ENCODE measurements at regions not wholly inside any gene's neighbourhood (a gene's known extent, or its start where the extent isn't known, plus 50 kb on each side); places are given as distances from the start of the nearest gene placed in this dataset.
A peak's percentile ranks its signal among the peaks of the same experiment; 100 is the strongest.

DNA sequence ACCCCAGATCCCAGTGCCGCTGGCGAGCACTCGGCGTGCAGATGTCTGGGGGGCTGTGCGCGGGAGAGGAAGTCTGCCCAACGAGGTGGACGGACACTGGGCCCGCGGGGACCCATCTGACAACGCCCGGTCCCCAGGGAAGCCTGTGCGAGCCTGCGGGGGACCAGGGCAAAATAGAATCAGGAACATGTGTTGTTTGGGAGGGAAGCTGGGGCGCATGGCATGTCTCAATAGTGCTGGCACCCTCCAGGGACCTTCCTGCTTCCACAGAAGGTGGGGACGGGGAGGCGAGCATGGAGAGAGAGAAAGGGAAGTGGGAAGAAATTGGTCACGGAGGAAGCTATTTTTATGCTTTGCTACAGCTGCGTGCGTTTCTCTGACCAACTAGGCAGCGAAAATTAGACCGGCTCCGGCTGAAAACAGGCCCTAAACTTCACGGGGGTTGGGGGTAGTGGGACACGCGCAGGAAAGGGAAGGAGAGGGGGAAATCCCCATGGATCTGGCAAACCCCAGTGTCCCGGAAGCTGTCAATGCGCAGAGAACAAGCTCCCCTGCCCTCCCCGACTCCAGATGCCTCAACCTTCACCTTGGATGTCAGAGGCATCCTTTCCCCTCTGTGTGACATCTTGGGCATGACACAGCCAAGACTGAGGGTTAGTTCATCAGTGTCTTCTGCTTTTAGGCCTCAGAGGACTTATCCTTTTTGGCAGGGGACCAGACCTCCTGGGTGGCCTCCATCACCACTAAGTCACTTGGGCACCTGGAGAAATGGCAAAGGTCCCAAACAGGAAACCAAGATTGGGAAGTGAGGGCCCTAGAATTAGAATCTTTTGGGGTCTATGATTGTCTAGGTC, 169.8 kb upstream of the BCOR start:
- no peak for DNase-seq

DNA sequence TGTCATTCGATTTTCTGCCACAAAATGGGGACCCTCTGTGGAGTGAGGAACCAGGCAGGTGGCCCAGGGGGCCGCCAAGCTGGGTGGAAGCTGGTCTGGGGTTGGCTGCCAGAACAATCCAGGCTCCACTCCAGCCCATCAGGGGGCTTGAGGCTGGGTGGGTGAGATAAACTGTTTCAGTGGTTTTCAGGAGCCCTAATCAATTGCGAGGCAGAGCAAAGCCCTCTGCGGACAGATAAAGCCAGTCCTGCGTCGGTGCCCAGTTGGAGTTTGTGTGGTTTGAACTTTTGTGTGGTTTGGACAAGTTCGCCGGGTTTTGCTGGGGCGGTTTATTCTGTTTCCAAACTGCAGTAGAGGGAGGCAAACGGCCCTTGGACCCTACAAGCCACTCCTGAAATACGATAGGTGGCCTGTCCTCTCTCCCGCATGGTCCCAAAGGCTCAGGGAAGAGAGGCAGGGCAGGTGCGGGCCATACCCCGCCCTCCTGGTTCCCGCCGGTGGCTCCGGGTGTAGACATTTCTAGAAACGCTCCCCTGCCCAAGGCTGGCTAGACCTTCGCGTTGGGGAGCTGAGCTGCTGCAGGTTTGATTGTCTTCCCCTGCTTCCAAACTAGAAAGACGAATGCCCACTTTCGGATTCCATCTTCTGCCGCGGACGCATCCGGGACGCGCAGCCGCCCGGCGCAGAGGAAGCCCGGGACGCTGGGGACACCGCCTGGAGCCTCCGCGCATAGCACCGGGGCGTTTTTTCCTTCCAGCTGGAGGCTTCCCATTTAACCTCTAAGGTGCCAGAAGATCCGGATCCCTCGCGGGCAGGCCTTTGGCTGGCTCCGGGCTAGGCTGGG, 169.0 kb upstream of the BCOR start:
- DNase-seq, result peak; percentile 52

DNA sequence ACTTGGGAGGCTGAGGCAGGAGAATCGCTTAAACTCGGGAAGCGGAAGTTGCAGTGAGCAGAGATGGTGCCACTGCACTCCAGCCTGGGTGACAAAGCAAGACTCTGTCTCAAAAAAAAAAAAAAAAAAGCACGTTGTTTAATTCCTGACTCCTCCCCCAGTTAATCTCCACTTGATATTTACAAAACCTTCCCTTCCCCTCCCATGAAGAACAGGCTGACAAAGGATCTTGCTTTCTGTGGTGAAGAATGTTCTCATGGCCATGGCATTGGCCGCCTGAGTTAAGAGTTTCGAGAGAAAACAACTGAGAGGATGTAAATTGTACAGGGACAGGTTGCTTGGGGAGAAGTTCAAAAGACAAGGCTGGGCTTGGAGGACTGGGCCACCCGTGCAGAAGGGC, 168.2 kb upstream of the BCOR start:
- no peak for DNase-seq

DNA sequence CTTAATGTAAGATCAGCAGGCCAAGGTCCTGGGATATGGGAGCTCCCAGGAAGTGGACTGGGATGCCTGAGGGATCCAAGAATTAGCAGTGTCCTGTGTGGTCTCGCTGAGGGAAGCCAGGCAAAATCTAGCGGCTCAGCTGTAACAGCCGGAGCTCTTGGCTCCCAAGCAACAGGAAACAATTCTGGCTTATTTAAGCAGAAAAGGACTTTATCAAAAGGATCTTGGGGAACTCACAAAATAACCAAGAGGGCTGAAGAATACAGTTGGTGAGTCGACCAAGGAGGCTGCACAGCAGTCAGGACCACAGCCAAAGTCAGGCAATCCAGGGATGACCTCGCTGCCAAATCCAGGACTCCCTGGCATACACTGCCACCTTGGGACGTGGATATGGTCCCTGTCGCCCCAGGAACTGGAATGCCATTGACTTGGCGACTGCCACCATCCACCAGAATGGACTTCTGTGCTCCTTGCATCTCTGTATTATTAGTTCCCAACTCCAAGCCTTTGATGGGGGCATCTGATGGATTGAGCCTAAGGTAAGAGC, 165.3 kb upstream of the BCOR start:
- no peak for DNase-seq

DNA sequence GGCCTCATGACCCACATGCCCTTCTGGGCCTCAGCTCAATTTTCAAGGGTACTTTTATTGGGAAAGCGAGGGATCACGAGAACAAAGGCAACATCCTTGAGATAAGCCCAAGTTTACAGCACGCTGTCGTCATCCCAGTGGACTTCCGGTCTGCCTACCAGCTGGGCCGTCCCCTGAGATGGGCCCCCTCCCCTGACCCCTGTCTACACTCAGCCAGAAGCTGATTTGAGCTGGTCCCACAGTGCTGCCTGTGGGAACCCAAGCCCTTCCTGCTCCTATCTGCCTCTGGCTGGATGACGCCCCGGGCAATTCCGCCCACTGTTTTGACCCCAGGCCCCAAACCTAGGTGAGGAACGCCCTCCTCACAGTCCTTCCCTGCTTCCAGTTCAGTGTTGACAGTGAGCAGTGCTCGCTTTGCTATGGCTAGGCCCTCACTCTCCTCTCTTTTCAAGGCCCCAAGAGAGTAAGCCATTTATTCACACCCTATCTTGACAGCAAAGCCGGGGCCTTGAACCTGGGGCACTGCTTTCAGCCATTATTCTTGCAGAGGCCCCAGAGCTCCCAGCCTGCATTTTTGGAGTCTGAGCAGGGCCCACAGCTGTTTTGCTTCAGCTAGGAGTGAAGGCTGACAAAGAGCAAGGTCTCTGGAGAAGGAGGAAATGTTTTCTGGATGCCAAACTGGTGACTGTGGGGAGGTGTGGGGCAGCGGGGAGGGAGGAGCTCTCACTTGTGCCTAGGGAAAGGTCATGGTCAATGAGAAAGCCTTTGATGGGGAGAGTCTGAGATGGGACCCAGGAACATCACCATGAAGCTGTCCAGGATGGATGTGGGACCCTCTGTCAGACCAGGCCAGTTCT, 164.6 kb upstream of the BCOR start:
- no peak for DNase-seq

DNA sequence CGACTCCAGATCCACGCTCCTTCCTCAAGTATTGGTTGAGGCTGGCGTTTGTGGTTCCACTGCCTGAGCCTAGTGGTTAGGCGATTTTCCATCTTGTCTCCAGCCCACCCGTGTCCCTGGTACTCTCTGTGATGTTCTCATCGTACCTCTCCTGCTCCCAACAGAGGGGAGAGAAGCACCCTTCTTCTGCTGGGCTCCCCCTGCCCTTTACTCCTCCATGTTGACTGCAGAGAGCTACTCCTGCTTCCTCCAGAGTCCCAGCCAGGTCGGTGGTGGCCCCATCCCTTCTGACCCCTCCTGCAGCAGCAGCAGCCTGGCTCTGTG, 164.0 kb upstream of the BCOR start:
- DNase-seq, result no peak

DNA sequence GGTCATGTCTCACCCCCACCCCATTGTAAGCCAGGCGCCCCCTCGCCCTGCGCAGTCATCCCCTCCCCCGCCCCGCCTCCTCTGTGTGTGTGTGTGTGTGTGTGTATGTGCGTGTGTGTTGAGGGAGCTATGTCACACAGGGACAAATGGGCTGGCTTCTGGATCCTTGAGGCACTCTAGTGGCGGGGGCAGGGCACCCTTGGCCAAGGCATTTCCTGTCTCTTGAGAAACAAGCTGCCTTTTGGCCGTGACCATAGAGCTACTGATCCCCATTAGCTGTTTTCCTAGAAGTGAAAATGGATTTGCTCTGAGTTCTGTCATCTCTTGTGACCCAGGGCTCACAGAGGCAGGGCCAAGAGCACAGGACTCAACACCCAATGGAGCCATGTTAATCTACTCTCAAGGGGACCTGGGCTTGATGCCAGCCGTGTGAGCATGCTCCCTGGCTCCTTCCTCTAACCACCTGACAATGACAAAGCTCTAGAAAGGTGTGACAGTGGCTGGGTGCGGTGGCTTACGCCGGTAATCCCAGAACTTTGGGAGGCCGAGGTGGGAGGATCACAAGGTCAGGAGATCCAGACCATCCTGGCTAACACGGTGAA, 162.5 kb upstream of the BCOR start:
- DNase-seq, result no peak

DNA sequence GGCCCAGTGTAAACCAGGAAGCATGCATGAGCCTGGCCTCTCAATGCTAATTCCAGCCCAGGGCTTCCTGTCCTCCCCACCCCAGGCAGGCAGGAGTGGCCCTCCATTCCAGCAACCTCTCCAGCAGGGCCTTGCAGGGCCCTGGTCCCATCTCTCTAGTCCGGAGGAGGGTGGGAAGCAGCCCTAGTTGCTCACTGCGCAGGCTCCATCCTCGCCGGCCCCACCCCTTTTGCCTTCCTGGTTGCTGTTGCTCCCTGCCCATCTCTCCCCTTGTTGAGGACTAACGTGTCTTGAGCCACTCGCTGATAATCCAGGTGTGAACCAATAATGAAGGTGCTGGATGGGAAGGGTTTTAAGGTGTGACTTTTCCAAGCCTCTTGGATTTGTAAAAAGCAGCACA, 161.2 kb upstream of the BCOR start:
- DNase-seq, result no peak

DNA sequence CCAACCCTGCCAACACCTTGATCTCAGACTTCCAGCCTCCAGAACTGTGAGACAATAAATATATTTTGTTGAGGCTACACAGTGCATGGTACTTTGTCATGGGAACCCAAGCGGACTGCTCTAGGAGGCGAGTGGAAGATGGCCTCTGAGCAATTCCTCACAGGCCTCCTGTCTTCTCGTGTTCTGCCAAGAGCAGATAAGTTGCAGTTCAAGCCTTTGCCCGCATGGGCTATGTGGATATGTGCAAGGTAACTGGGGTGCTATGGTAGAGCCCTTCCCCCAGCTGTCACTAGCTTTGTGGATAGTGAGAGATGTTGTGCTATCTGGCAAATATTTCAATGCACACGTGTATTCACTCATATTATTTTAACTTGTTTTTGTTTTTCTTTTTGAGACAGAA, 156.0 kb upstream of the BCOR start:
- no peak for DNase-seq

DNA sequence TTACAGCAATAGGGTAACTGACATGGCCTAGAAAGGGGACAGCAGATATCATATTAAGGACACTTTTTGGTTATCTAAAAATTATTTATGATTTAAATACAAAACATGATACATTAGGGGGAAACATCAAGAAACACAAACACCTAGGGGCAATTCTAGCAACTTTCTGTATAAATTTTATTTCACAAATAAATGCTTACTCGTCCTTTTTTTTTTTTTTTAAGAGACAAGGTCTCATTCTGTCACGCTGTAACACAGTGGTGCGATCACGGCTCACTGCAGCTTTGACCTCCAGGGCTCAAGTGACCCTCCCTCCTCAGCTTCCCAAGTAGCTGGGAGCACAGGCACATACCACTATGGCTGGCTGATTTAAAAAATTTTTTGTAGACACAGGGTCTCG, 151.8 kb upstream of the BCOR start:
- DNase-seq, result no peak

DNA sequence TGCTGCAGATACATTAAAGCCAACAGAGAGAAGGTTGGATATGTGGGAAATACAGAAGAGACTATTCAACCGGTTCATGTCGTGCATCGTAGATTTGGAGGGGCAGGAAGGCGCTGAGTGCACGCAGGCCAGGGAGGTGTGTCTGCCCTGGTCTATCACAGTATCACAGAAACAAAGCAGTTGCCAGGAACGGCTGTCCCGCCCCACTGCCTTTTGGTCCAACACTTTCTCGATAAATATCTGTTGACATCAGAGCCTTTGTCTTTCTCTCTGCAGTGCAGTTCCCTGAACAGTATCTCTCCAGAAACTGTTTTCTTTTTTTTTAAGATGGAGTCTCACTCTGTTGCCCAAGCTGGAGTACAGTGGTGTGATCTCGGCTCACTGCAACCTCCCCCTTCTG, 151.1 kb upstream of the BCOR start:
- no peak for DNase-seq

DNA sequence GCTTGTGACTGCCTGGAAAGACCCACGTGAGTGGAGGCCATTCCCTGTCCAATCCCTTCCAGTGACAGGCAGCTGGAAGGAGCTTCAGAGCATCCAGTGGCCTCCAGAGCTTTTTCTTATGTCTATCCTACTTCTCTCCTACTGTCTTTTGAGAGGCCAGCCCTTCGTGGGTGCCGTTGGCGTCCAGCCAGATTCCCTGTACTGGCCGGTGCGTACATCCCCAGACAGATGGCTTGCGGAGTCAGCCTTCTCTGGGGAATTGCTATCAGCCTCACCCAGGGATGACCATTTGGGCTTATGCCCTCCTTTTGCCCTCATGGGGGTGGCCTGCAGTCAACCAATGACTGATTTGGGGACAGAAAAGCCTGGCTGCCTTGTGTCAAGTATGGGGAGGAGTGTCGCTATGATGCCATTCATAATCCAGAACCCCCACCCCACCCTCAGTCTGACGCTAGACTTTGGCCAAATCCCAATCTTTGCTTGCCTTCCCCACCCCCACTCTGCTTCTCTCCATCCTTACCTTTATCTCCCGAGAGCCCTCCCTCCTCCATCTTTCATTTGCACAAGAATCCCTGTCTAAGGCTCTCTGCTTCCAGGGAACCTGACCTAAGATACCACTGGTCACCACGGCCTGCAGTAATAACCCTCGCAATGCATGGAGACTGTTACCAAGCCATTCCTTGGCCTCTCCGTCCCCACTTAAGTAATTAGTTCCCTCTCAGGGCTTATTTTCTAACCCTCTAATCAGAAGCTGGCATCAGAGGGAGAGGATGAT, 150.3 kb upstream of the BCOR start:
- DNase-seq, result no peak

DNA sequence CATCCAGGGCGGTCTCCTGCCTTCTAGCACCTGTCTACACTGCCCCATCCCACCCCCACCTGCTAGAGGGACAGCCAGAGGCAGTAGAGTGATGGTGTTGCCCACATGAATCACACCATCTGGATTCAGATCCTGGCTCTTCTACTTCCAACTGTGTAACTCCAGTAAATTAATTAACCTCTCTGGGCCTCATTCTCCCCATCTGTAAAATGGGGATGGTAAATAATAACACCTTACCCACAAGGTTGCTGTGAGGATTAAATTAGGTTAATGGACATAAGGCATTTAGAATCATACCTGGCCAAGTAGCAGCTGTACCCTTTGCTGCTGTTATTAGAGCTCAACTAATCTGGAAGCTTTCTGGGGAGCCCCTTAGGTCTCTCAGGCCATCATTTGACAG, 149.6 kb upstream of the BCOR start:
- DNase-seq, result no peak

DNA sequence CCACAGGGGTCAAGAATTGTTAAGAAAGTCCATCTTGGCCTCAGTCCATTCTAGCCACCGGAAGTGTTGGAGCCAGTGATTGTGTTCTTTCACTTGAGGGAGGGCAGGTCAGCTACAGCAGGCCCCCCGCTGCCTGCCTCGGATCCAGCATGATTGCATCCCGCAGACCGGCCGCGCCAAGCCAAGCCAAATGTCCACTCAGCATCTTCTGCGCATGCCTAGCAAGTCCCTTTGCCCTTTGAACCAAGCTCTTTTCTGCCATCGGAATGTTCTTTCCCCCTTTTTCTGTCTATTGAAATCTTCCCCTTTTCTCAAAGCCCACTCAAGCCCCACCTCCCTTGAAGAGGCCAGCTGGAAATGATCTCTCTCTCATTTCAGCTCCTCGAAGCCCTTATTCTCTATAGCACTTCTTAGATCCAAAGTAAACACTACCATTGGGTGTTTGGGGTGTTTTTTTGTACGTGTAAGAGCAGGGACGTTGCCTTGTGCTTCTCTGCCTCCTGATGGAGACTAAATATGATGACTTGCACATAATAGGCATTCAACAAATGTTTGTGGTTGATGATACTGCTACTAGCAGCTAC, 147.8 kb upstream of the BCOR start:
- no peak for DNase-seq

DNA sequence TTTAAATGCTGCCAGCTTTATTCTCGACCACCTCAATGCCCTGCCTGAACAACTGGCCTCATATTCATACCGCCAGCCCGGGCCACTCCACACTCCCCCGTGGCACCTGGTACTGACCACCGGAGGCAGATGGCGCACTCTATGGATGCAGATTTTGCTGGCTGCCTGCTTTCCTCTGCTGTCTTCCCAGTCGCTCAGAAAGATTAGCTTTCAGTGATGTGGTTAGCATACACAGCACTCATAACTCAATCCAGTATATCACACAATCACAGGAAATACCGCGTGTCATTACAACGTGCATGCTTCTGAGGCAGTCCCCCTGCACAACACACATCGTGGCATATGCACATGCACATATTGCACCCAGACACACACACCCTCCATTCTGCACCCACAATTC, 147.2 kb upstream of the BCOR start:
- no peak for DNase-seq

DNA sequence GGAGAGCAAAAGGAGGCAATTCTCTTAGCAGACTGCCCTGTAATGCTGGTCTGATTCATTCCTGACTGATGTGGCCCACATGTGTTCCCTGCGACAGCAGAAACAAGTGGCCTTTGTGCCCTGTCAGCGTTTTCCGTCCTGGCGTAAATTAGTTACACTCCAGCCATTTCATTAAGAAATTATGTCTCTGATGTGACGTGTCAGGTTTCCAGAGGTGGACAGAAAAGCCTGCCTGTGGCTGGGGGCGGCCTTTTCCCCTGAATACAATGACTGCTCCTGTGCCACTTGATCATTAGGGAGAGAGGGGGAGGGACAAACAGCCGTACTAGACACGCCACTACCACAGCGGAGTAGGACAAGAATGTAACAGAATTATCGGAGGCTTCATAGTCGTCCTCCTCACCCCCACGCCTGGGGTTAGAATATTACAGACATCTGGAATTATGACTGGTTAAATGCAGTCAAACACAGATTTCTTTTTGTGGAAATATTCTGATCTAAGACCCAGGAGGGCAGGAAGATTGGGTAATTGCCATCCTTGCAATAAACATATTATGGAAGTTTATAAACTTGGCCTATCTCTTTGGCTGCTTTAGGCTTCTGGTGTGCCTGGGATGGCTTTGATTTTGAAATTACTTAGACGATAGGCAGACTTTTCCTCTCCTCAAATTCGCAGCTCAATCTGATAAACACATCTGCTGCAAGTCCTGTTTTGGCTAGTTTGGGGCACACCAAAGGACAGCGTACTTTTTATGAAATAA, 146.2 kb upstream of the BCOR start:
- DNase-seq, result no peak

DNA sequence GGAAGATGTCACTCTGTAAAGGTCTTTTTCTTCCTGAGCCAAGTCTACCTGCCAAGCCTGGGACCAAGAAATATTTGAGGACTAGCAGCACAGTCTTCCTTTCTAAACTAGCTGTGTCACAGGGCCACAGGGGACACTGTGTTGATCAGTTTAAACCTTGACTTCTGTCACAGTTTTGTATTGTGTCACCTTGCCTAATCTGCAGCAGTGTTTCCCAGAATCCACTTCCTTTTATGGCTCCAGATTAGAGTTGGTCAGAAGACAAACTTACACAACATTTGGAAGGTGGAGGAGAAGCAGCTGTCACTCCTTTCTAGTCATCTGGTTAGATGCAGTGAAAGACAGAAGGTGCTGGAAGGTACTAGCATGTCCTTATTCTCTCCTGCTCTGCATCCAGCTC, 143.1 kb upstream of the BCOR start:
- no peak for DNase-seq

DNA sequence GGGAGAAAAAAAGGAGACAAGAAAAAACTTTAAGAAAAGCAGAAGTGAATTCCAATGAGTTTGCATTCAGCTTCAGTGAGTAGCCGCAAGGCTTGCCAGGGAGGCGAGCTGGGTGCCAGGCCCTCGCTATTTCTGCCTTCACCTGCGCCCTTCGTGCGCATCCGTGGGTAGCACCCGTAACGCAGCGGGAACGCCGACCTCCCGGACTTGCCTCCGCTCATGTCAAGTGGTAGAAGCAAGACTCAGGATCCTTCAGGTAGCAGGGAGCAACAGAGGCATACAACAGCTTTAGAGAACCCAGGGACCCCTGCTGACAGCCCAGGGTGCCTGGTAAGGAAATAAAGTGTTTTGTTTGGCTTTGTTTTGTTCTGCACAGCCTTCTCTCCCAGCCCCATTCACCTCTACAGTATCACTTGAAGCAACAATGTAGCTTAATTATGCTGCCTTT, 140.0 kb upstream of the BCOR start:
- DNase-seq, result no peak

DNA sequence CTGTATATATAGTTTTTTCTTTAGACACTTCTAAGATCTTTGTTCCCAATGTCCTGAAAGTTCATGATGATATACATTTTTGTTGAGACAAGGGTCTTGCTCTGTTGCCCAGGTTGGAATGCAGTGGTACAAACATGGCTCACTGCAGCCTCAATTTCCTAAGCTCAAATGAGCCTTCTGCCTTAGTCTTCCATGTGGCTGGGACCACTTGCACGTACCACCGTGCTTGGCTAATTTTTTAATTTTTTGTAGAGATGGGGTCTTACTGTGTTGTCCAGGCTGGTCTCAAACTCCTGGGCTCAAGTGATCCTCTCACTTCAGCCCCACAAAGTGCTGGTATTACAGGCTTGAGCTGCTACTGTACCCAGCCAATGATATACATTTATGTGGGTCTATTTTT, 132.9 kb upstream of the BCOR start:
- DNase-seq, result no peak

DNA sequence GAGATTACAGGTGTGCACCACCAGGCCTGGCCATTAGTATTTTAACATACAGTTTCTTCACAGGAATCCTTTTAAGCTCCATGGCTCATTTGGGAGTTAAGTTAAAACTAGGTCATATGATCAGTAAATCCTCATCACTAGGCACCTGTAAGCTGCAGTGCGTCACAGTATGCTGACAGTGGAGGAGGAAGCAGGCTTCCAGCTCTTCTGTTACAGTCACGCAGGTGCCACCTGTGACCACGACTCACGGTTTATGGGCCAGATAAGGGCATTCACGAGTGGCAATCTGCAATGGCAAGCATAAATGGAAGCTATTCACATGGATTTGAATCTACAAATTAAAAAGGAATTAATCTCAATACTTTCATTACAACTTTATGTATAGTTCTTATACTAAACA, 129.4 kb upstream of the BCOR start:
- no peak for DNase-seq

DNA sequence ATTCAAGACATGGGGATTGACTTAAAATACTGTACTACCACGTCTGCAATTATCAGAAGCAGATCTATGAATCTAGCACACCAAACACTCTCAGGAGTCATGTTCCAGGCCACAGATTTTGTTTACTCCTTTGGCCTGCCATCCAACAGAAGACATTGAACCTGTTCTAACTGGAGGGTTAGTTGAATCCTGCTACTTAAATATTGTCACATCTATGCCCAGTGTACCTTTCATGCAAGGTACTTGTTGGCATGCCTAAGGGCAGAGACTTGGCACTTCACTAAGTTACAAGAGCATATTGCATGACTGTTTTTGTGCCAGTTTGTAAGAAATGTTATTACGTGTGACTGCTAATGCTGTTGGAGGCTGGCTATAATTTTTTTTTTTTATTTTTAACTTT, 126.9 kb upstream of the BCOR start:
- DNase-seq, result no peak

All from stimulated activated CD4-positive, alpha-beta T cell treated with anti-CD3 and anti-CD28 coated beads, Interleukin-12 subunit alpha, Interleukin-12 subunit beta, amount 100 ng/mL, for 4 hours (primary cell).